SU-DHL-6 (cell line): ENCODE measurements at regions not wholly inside any gene's neighbourhood (a gene's known extent, or its start where the extent isn't known, plus 50 kb on each side); places are given as distances from the start of the nearest gene placed in this dataset.

Experiments used
- H2AFZ ChIP-seq: fragments of 200-600 bp; sonication (generic); 2 replicates; pipeline ENCODE4 v1.6.1; 2014; ENCODE audit warnings: low read depth, mild to moderate bottlenecking, moderate library complexity, mixed read lengths, antibody characterized with exemption, low read length; ENCODE audit not compliant: severe bottlenecking
- H3F3A ChIP-seq: fragments of 200-600 bp; shearing (Covaris generic); 2 replicates; pipeline ENCODE4 v1.6.0; 2016; ENCODE audit warnings: antibody characterized with exemption, mild to moderate bottlenecking; ENCODE audit not compliant: insufficient read depth
- H3K27ac ChIP-seq: fragments of 200-600 bp; sonication (generic); 2 replicates; pipeline ENCODE4 v1.5.1; 2016; ENCODE audit warnings: low read depth, mild to moderate bottlenecking, low read length, moderate library complexity, mixed read lengths
- H3K27me3 ChIP-seq: fragments of 200-600 bp; sonication (generic), shearing (Covaris generic); 2 replicates; pipeline ENCODE4 v1.6.0; 2014; ENCODE audit warnings: mild to moderate bottlenecking, low read length
- H3K36me3 ChIP-seq: fragments of 200-600 bp; sonication (generic); 2 replicates; pipeline ENCODE4 v1.6.1; 2014; ENCODE audit warnings: mild to moderate bottlenecking, low read length, mixed read lengths
- H3K4me2 ChIP-seq: fragments of 300-600, 200-600 bp; shearing (Covaris generic), sonication (generic); 2 replicates; pipeline ENCODE4 v1.6.0; 2014; ENCODE audit warnings: low read length, low read depth, mild to moderate bottlenecking; ENCODE audit not compliant: poor library complexity, severe bottlenecking
- H3K4me3 ChIP-seq: fragments of 200-600 bp; sonication (generic); 2 replicates; pipeline ENCODE4 v1.5.1; 2014; ENCODE audit warnings: antibody characterized with exemption, low read length, mild to moderate bottlenecking, mixed read lengths; ENCODE audit not compliant: insufficient read depth, poor library complexity, severe bottlenecking
- H3K79me2 ChIP-seq: fragments of 200-600 bp; sonication (generic); 2 replicates; pipeline ENCODE4 v1.6.1; 2014; ENCODE audit warnings: mild to moderate bottlenecking, low read length, moderate library complexity; ENCODE audit not compliant: insufficient read depth
- H3K9ac ChIP-seq: fragments of 200-600 bp; sonication (generic); 2 replicates; pipeline ENCODE4 v1.7.0; 2014; ENCODE audit warnings: mild to moderate bottlenecking, low read length
- H3K9me2 ChIP-seq: fragments of 200-600 bp; sonication (generic); replicated peaks from 2 replicates; pipeline ENCODE4 v1.6.1; 2014; ENCODE audit warnings: low read length; ENCODE audit not compliant: insufficient read depth
- H3K9me3 ChIP-seq: fragments of 200-600 bp; sonication (generic); 2 replicates; pipeline ENCODE4 v1.6.1; 2014; ENCODE audit warnings: low read length, mixed read lengths; ENCODE audit not compliant: insufficient read depth
- H4K20me1 ChIP-seq: fragments of 200-600 bp; sonication (generic); 2 replicates; pipeline ENCODE4 v1.6.1; 2014; ENCODE audit warnings: low read depth, mild to moderate bottlenecking, antibody characterized with exemption, low read length, moderate library complexity, mixed read lengths
- CTCF ChIP-seq: fragments of 200-600 bp; sonication (generic); IDR thresholded peaks from one replicate; pipeline ENCODE4 v1.5.1; 2017; ENCODE audit warnings: antibody characterized with exemption, mild to moderate bottlenecking, low read length, moderate library complexity; ENCODE audit not compliant: insufficient read depth, poor library complexity, severe bottlenecking
- EZH2phosphoT487 ChIP-seq: fragments of 200-600 bp; sonication (generic), shearing (Covaris generic); conservative IDR thresholded peaks from 2 replicates; pipeline ENCODE4 v1.6.1; 2018; ENCODE audit warnings: mild to moderate bottlenecking, antibody characterized with exemption, low read length, moderate library complexity, mixed read lengths

- H3F3A ChIP-seq = no peaks in the 10 kb centered on the region
These were observed 163.4 kb upstream of the CEP162 start for GRCh38 chr6:84390851-84391250.

GRCh38 chr6:84390334-84390733 lies 162.9 kb upstream of the CEP162 start:
- Histone ChIP-seq H2AFZ (no peak overlapping the region), H3K27ac (no peak overlapping the region), H3K9me3 (no peaks in the 10 kb centered on the region), H3K4me2 (no peak overlapping the region), H3K4me3 (no peak overlapping the region), H3K9me2 (no peaks in the 10 kb centered on the region), H3K27me3 (no peaks in the 10 kb centered on the region), H3K9ac (no peak overlapping the region), H4K20me1 (no peaks in the 10 kb centered on the region), H3K36me3 (no peaks in the 10 kb centered on the region), H3F3A (no peaks in the 10 kb centered on the region), H3K79me2 (no peaks in the 10 kb centered on the region)
- no peak for TF ChIP-seq CTCF
- TF ChIP-seq EZH2phosphoT487 = no peak

More at GRCh38 chr6:84390851-84391250, 163.4 kb upstream of the CEP162 start:
- H3K4me3 ChIP-seq = no peak overlapping the region
- no peak overlapping the region for H3K4me2 ChIP-seq
- H3K79me2 ChIP-seq = no peaks in the 10 kb centered on the region
- H3K27ac ChIP-seq = no peak overlapping the region
- H2AFZ ChIP-seq = no peak overlapping the region
- H3K9ac ChIP-seq = no peak overlapping the region
- H4K20me1 ChIP-seq = no peaks in the 10 kb centered on the region
- H3K27me3 ChIP-seq = no peaks in the 10 kb centered on the region
- H3K36me3 ChIP-seq = no peaks in the 10 kb centered on the region
- no peaks in the 10 kb centered on the region for H3K9me3 ChIP-seq
- TF ChIP-seq CTCF (no peak), EZH2phosphoT487 (no peak)
- no peaks in the 10 kb centered on the region for H3K9me2 ChIP-seq

DNA sequence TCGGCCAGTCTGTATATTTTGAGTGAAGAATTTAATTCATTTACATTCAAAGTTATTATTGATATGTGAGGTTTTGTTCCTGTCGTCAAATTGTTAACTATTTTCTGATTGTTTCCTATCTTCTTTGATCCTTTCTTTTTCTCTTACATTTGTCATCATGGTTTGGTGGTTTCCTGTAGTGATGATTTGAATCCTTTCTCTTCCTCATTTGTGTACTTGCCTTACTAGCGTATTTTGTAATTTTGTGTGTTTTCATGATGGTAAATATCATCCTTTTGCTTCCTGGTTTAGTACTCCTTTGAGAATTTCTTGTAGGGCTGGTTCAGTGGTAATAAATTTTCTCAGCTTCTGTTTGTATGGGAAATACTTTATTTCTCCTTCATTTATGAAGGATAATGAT lies 151.7 kb upstream of the CEP162 start:
- H3K9ac ChIP-seq = no peak overlapping the region
- no peak overlapping the region for H3K4me2 ChIP-seq
- no peaks in the 10 kb centered on the region for H4K20me1 ChIP-seq
- no peak overlapping the region for H2AFZ ChIP-seq
- H3K9me2 ChIP-seq = no peaks in the 10 kb centered on the region
- no peaks in the 10 kb centered on the region for H3K9me3 ChIP-seq
- H3K79me2 ChIP-seq = no peaks in the 10 kb centered on the region
- H3F3A ChIP-seq = no peaks in the 10 kb centered on the region
- H3K27me3 ChIP-seq = no peaks in the 10 kb centered on the region
- no peak overlapping the region for H3K4me3 ChIP-seq
- no peak overlapping the region for H3K27ac ChIP-seq
- no peak for TF ChIP-seq CTCF
- TF ChIP-seq EZH2phosphoT487 = no peak
- no peaks in the 10 kb centered on the region for H3K36me3 ChIP-seq

DNA sequence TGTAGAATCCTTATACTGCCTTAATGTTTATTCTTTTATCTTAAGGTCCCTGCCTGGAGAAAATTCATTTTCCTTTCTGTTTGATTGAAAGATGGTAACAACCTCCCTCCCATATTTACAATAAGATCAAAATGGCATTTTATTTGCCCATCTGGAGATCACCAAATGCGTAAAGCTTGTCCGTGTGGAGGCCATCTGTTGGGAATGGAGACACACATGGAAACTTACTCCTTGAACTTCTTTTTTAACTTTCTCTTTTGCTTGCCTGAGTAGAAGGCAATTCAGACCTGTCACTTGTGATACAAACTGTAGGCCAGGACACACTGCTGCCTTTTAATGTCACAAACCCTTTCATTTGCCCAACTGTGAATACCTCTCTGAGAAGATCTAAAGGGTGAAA lies 144.8 kb upstream of the CEP162 start:
- Histone ChIP-seq H2AFZ (no peak overlapping the region), H3K27me3 (no peaks in the 10 kb centered on the region), H3F3A (no peaks in the 10 kb centered on the region), H3K36me3 (no peaks in the 10 kb centered on the region), H3K9ac (no peak overlapping the region), H3K27ac (no peak overlapping the region), H3K4me3 (no peak overlapping the region), H3K79me2 (no peaks in the 10 kb centered on the region), H3K9me3 (no peaks in the 10 kb centered on the region), H4K20me1 (no peaks in the 10 kb centered on the region), H3K9me2 (no peaks in the 10 kb centered on the region), H3K4me2 (no peak overlapping the region)
- no peak for TF ChIP-seq EZH2phosphoT487
- no peak for TF ChIP-seq CTCF
